HG03095 (cell line): ENCODE measurements at regions not wholly inside any gene's neighbourhood (a gene's known extent, or its start where the extent isn't known, plus 50 kb on each side); places are given as distances from the start of the nearest gene placed in this dataset.
"Not testable (repeated sequence)": the region's sequence is repeated elsewhere in the genome, so short reads cannot be mapped to it uniquely, and the experiment has no call there.

ENCODE experiments used
- ATAC-seq: cut with Tn5 transposase; IDR thresholded peaks from one replicate; pipeline ENCODE4 v1.9.1; 2021; ENCODE audit warnings: moderate library complexity; ENCODE audit not compliant: unreplicated experiment

DNA sequence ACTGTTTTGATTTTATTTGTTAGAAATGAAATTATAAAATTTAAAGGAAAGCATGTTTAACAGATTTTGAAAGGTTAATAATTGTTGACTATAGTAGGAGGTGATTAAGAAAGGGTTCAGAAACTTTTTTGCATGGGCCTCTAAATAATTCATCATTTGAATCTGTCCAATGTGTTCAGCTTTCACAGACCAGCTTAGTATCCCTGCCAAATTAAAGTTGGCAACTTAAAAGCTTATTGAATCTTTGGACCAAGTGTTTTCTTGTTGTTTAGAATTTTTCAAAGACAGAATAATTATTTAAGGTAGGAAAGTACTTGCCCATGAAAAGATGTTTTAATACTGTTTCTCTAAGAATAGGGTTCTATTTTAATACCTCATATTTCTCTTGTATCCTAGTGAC lies 466.0 kb downstream of the GJA1 start:
- no peak for ATAC-seq

DNA sequence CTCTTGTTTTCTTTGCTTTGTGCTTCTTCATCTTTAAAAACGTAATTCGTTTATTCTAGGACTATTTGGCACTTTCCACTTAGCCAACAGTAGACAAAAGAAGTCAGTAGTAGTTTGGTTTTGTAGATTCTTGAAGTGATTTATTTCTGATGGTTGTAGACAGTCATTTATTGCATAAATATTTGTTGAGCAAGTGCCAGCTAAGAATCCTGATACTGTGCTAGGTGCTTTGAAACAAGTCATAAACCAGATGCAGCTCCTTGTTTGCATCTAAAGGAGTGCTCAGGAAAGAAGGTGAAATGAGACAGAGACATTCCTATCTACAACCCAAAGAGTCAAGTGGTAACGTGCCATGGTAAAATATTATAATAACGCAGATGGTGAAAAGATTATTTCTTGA lies 469.1 kb downstream of the GJA1 start:
- no peak for ATAC-seq

DNA sequence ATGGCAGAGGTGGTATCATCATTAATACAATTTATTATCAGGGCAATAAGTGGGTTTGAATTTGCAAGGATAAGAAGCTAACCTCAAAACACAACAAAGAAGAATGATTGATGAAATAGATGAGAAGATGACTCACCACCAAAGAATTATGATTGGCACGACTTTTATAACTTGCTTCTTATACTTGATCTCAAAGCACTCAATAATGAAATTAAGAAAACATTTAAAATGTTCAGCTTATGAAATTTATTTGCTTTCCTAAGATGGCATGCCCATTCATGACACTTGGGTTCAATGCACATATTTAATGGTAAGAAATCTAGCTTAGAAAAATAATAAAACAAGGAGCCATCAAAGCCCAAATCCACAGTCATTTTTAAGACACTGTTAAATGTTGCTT lies 477.5 kb downstream of the GJA1 start:
- ATAC-seq: no peak

DNA sequence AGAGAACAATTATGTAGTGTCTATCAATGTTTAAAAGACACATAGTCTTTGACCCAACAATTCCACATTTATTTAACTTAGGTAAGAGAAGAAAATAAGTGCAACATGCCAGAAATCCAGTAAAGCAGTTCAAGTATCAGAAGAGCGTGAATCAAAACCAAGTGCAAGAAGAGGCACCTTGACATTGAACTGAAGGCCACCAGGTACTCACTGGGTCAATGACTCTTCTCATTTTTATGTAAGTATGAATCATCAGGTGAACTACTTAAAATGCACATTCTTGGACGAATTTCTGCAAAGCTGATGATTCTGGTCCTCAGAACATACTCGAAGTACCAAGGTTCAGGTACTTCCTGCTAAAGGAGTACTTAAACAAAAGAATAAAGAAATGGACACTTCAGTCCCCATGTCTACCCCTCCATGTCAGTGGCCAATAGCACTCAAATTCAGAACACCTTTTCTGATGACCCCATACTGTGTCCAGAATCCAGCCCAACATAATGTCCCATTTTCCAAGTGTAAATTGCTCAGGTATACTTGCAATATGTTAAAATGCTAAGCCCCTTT lies 481.9 kb downstream of the GJA1 start:
- ATAC-seq: no peak

DNA sequence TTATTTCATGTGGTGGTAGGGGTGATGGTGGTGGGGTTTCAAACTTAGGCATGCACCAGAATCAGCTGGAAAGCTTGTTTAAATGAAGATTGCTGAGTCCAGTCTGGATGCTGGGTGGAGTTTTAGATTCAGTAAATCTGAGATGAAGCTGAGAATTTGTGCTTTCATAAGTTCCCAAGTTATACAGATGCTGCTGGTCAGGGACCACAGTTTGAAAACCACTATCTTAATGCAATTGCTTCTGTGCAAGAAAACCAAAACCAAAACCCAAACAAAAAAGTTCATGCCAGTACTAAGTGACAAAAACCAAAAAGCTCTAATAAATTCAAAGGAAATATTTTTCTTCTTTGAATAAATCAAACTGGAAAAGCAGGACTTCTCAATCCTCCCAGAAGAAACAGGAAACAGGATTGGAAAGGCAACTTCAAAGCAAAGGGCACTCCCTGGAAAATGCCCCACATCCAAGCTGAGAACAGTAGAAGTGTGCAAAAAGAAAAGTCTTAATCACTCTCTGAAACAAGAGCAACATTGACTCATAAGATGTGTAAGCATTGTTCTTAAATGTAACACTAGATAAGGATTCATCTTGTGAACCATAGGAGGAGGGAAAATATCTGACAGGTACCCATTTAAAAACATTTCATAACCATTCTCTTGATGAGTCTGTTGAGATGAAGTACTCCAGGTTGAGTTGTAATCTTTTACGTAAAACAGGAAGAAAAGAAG lies 481.5 kb upstream of the HSF2 start:
- ATAC-seq: no peak

DNA sequence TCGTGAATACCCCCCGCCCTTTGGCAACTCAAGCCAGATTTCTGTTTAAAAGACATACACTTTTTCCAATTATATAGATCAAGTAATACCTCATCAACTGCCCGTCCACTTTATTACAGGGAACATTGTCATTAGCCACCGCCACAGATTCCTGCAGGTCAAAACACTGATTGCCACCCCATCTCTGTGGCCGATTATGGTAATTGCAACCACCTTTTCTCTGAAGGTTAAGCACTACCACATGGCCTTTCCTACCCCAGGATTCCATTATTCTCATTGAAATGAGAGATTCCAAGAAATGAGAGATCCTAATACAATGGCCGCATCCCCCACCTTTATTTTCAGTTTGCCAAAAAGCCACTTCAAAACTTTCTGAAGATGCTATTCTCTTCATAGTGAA lies 478.8 kb upstream of the HSF2 start:
- no peak for ATAC-seq

DNA sequence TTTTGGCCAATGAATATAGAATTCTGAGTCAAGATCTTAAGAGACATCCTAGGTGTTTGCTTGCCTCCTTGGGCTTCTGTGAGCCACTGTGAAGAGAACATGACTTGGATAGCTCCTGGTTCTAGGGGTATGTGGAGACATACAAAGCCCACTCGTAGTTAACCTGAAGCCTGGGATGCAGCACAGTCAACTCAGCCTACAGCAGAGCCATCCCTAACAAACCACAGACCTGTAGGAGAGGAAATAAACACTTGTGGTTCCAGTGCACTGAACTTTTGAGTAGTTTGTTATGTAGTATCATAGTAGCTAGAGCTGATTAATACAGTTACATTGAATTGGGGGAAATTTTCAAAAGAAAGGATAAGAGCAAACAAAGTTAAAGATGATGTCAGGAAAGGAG lies 474.4 kb upstream of the HSF2 start:
- ATAC-seq: no peak

DNA sequence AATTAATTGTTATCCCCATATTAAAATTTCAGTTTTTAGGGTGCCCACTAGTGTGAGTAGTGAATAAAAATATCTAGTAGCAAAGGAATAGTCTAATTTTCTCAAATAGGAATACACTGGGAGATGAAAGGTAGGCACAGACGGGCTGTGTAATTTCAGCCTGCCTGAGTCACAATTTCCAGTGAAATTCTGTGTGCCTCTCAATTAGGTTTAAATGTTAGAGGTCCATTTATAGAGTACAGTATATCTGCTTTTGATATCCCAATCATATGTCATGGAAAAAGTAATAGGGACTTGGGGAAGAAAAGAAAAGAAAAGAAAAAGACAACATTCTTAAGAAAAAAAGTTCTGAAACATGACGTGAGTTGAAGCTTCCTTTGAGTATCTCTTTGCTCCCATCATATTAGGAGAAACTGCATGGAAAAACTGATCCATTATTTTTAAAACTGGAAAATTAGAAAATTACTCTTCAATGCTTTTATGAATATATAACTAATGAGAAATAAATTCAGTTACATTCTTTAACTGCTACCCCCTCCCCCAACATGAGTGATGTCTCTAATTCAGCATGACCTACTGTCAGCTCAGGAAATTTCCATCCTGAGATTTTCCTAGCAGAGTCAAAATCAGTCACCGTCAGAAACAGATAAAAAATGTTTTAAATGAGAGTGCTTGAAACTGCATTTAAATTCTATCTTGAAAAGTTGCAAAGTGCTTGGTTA lies 473.8 kb upstream of the HSF2 start:
- ATAC-seq: no peak

DNA sequence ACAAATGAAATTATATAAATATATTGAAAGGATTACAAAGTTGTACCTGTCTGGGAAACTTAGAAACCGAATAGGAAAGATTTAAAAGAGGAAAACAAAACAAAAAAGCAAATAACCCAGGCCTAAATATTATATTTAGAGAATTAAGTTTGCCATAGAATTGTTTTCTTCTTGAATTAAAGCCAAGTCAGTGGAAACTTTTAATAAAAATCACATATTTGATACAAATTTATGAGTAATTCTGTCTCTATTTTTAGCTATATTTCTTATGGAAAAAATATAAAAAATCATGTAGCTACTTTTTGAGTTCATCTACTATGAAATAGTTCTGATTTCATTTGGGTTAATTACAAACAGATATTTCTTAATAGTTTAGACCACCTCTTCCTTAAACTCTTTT lies 470.2 kb upstream of the HSF2 start:
- ATAC-seq: no peak

DNA sequence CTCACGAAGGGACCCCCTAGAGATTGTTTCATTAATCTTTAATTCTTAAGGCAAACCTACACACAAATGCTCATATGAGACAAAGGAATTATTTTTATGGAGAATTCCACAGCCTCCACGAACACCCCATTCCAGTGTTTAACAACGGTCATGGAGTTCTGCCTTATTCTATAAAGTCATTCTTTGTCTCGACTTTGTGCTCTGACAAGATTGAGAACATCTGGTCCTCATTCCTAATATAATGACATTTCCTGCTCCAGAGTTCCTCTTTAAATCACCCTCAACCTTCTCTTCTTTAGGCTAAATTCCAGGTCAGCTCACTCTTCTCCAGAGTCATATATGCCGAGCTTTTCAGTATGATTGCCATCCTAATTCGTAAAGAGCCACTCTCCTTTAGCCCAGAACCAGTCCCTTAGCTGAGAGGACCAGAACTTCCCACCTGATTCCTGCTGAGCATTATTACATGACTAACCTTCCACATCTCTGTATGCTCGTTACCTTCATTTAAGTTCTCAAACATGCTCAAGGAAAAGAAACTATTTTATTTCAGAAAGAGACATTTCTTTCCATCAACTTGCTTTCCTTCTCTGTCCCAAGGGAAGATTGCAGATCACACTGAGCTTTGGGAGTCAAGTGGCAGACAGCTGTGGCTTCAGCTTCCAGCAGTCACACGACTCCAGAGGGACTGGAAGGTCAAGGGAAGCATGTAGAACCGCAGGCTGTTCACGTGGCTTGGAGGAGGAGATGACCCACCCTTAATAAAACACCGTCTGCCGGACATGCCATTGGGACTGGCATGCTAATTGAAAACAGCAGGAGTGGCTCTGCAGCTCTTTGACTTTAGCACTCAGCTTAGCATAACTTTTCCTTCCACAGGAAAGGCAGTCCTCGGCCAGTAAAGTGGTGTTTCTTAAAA lies 467.1 kb upstream of the HSF2 start:
- ATAC-seq: no peak

DNA sequence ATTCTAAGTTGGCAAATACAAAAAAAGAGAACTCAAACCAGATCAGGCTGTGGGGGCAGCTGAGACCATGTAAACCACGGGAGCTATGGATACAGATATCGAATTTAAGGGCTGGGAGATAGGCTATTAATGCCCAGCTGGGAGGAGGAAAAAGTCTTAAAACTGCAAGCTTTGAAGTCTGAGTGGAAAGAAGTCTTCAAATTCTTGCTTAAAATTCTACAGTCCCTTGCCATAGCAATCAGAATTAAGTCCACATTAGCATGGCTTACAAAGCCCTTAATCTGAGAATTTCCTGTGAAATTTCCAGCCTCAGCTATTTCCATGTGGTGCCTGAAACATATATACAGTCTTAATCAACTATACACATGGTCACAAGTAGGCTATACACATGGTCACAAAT lies 465.0 kb upstream of the HSF2 start:
- no peak for ATAC-seq

DNA sequence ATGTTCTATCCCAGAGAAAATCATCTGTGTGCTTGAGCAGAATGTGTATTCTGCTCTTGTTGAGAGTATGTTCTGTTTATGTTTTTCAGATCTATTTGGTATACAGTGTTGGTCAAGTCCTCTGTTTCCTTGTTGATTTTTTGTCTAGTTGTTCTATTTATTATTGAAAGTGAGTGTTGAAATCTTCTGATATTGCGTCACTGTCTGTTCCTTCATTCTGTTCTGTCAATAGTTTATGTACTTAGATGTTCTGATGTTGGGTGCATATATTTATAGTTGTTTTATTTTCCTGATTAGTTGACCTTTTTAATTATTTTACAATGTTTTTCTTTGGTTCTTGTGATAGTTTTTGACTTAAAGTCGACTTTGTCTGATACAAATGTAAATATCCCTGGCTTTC lies 458.7 kb upstream of the HSF2 start:
- ATAC-seq: no peak

DNA sequence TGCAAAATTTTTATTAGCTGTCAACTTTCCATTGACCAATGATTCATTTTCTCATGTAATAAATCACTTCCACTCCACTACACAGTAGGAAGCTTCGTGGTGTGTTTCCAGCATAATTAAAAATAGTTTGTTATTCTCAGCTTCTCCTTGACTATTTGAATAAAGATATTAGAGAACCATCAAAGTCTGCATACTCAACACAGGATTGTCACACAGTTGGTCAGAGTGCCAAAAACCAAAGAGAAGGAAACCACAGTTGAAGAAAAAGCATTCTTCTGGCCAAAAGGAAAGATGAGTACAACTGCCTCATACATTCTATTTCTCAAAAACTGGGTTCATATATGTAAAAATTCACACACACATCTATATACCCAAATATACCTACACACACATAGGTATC lies 455.1 kb upstream of the HSF2 start:
- ATAC-seq: no peak

DNA sequence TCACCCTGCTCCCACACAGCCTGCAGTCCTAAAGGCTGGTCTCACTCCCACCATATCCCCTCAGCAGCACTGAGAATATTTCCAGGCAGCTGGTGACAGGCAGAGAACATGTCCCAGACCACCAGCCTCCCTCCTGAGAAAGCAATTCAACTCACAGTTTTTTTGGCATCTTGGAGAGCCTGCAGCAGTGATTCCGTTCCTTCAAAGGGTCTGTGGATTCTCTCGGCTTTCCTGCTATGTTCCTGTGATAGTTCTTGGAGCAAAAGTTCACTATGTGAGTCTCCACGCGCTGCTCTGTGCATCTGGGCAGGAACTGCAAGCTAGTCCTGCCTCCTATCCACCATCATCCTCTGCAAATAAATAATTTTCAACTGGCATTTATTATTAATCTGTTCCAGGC lies 448.3 kb upstream of the HSF2 start:
- no peak for ATAC-seq

DNA sequence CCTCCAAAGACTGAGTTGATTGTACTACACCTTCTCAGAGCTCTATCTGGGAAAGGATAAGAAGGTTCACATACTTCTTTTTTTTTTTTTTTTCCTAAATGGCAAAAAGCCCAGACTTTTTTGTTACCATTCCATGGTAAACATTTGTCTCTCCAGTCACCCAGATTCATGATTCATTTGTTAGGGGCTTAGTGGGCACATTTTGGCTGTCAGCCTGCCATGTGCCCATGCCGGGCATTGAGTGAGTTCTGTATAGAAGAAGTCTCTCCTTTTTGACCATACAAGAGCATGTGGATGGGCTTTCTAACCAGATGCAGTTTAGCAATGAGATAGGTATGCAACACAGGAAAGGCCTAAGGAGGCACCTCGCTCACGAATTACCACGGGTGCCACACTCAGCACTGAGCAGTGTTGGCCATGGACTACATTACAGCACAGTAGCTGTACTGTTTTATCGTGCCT lies 447.5 kb upstream of the HSF2 start:
- ATAC-seq: no peak

DNA sequence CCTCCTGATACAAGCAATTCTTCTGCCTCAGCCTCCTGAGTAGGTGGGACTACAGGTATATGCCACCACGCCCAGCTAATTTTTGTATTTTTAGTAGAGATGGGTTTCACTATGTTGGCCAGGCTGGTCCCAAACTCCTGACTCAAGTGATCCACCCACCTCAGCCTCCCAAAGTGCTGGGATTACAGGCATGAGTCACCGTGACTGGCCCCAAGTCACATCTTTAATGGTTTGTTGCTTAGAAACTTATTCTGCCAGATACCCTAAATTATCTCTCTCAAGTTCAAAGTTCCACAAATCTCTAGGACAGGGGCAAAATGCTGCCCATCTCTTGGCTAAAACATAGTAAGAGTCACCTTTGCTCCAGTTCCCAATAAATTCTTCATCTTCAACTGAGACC lies 444.1 kb upstream of the HSF2 start:
- ATAC-seq: not testable (repeated sequence)

DNA sequence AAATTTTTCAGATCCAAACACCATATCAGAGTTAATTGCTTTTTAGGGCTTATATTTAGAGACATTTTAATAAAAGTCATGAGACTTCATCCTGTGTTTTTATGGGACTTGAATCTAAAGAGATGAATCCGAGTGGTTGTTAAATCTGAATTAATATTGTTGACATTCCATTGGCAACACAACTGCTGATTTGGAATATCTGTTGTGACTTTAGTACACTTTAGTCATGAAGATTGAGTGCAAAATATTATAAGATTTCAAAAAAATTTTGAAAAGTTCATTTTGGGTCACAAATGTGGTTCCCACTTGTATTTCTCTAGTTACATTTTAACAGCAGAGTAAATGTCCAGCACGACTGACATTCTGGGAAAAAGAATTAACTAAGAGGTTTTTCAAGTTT lies 442.7 kb upstream of the HSF2 start:
- no peak for ATAC-seq

DNA sequence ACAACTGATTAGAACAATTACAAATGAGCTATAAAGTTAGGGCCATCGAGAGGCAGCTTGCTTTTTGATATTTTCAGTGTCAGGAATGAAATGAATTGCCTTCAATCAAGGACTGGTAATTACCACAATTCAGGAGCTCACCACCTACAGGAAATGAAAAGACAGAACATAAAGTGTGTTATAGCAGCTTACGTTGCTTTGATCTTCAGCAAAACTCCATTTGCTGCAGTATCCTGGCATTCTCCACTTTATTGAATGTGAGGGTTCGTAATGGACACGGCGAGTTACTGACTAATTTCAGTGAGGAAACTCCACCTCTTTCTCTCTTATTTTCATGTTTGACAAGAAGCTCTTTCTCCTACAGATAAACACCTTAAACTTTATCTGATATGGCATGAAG lies 440.0 kb upstream of the HSF2 start:
- ATAC-seq: no peak

DNA sequence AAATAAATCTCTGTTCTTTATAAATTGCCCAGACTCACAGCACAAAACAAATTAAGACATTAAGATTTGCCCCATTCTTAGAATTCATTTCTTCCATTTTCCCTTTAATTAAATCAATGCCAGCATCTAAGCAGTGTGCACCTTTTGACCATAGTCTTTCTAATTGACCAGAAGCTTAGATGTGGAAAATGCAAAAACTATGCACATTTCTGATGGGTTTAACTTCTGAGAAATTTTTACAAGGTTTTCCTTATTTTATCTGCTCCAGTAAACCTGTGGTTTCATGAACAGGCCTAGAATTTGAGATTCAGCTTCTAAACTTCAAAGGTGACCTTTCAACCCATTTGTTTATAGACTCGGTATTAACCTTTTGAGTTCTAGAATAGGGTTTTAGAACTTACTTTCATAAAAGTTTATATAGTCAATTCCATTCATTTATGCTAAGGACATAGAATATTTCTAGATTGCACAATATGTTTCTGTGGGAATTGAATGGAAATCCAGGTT lies 437.8 kb upstream of the HSF2 start:
- ATAC-seq: no peak

DNA sequence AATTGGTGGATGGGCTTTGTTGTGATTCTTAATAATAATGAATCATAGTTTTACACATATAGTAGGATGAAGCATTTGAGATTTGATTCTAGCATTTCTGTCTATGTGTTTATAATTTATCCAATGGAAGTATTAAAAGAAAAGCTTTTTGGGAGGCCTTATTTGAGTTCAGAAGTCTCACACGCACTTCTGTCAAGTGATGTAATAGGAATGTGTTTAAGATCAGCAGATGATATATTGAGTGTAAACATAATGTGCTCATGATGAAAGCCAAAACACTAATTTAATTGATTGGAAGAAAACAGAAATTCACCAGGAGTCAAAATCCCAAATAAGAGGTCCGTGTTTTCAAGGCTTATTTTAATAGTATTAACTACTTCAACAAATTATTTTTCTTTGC lies 435.6 kb upstream of the HSF2 start:
- ATAC-seq: no peak

DNA sequence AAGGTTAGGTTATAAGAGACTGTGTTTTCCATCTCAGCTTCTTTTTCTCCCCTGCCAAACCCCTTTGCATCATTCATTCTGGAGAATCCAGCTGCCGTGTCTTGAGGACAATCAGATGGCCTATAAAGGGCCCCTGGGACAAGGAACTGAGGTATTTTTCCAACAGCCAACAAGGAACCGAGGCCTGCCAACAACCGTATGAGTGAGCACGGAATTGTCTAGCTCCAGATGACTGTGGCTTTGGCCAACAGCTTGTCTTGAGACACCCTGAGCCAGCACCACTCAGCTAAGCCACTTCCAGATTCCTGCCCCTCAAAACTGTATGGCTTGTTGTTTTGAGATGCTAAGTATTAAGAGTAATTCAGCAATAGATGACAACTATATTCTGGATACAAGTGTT lies 433.7 kb upstream of the HSF2 start:
- ATAC-seq: no peak
